Endothelial cell of umbilical vein (primary cell): ENCODE measurements at regions not wholly inside any gene's neighbourhood (a gene's known extent, or its start where the extent isn't known, plus 50 kb on each side); places are given as distances from the start of the nearest gene placed in this dataset.

Source experiments
- BruUV-seq: library from RNA; stranded (reverse); fragments of 400-500 nt; replicated peaks from 2 replicates; lab custom pipeline; 2021; lab: Mats Ljungman, UMichigan
- CTCF ChIA-PET: fragments of 300-600, 350-600 bp; sonication (Branson Sonifier 250); formaldehyde crosslinking; loops from one replicate; lab custom pipeline; 2021; ENCODE audit warnings: antibody characterized with exemption, inconsistent platforms; lab: Charles Lee
- POLR2A ChIA-PET: fragments of 300-600, 350-600 bp; sonication (Branson Sonifier 250); formaldehyde crosslinking; loops from one replicate; lab custom pipeline; 2021; ENCODE audit warnings: antibody characterized with exemption, inconsistent platforms; lab: Charles Lee
- DNase-seq: peaks from one replicate; pipeline ENCODE4 v3.0.0-alpha.2; 2011; ENCODE audit warnings: low read depth, low spot score
- FAIRE-seq: peaks from 2 replicates; lab custom pipeline; 2011; peaks lifted over from hg19 to GRCh38; lab: Jason Lieb, UNC
- H2AFZ ChIP-seq: 2 replicates; pipeline ENCODE4 v1.6.0; 2012; ENCODE audit warnings: low read depth, low read length, control low read depth, inconsistent platforms
- H3K27ac ChIP-seq: 2 replicates; pipeline ENCODE4 v1.5.1; 2011; ENCODE audit warnings: low read depth, mild to moderate bottlenecking, control low read depth, low read length, moderate library complexity; ENCODE audit not compliant: insufficient read depth
- H3K27me3 ChIP-seq, 2 experiments: 2 replicates each; pipeline versions ENCODE4 v1.6.0 to v1.6.1; 2011; ENCODE audit warnings: low read length in 2 of 2, mixed read lengths in 1 of 2; ENCODE audit not compliant: control insufficient read depth in 2 of 2, insufficient read depth in 2 of 2
- H3K36me3 ChIP-seq, 2 experiments: 2 replicates in 1 of 2; 3 replicates in 1 of 2; pipeline ENCODE4 v1.5.1; 2011; ENCODE audit warnings: low read length in 2 of 2, mild to moderate bottlenecking in 1 of 2, moderate library complexity in 1 of 2; ENCODE audit not compliant: control insufficient read depth in 2 of 2, insufficient read depth in 2 of 2; ENCODE audit errors: extremely low read depth in 1 of 2
- H3K4me1 ChIP-seq: 3 replicates; pipeline ENCODE4 v1.5.1; 2011; ENCODE audit warnings: mild to moderate bottlenecking, low read length; ENCODE audit not compliant: control insufficient read depth, insufficient read depth; ENCODE audit errors: extremely low read depth
- H3K4me2 ChIP-seq: 2 replicates; pipeline ENCODE4 v1.6.1; 2011; ENCODE audit warnings: low read length, control low read depth, mixed read lengths; ENCODE audit not compliant: insufficient read depth
- H3K4me3 ChIP-seq, 3 experiments: fragments of 200-600 bp in 1 of 3; sonication (generic), shearing (Covaris generic) in 1 of 3; replicated peaks in 1 of 3; 2 replicates each; pipeline ENCODE4 v1.5.1; 2011 to 2016; ENCODE audit warnings: control low read depth in 3 of 3, low read length in 3 of 3, mild to moderate bottlenecking in 2 of 3, inconsistent platforms in 1 of 3, low read depth in 1 of 3, moderate library complexity in 1 of 3; ENCODE audit not compliant: insufficient read depth in 1 of 3
- H3K79me2 ChIP-seq: 2 replicates; pipeline ENCODE4 v1.6.0; 2012; ENCODE audit warnings: low read length, inconsistent platforms; ENCODE audit not compliant: control insufficient read depth, insufficient read depth
- H3K9ac ChIP-seq: replicated peaks from 2 replicates; pipeline ENCODE3; 2011; ENCODE audit warnings: low read length, control low read depth; ENCODE audit not compliant: insufficient read depth; ENCODE audit errors: extremely low read depth
- H3K9me1 ChIP-seq: replicated peaks from 3 replicates; pipeline ENCODE4 v1.6.0; 2011; ENCODE audit warnings: mild to moderate bottlenecking, low read length; ENCODE audit not compliant: control insufficient read depth, insufficient read depth; ENCODE audit errors: extremely low read depth
- H3K9me3 ChIP-seq: replicated peaks from 2 replicates; pipeline ENCODE4 v1.5.1; 2012; ENCODE audit warnings: low read length, inconsistent platforms; ENCODE audit not compliant: control insufficient read depth, insufficient read depth
- H4K20me1 ChIP-seq: replicated peaks from 2 replicates; pipeline ENCODE3; 2011; ENCODE audit warnings: mild to moderate bottlenecking, low read length; ENCODE audit not compliant: control insufficient read depth, insufficient read depth; ENCODE audit errors: extremely low read depth
- CTCF ChIP-seq, 2 donors: IDR thresholded peaks; 1 replicate in 1 of 2; 2 replicates in 1 of 2; pipeline ENCODE4 v1.5.1; 2011; ENCODE audit warnings: low read length in 2 of 2, mild to moderate bottlenecking in 2 of 2, moderate library complexity in 2 of 2, control low read depth in 1 of 2, inconsistent platforms in 1 of 2, low read depth in 1 of 2; ENCODE audit not compliant: insufficient read depth in 1 of 2; ENCODE audit errors: extremely low read depth in 1 of 2
- EZH2 ChIP-seq: IDR thresholded peaks from 2 replicates; pipeline ENCODE4 v1.6.1; 2012; ENCODE audit warnings: borderline replicate concordance, low read depth, mild to moderate bottlenecking, moderate library complexity, low read length, inconsistent platforms; ENCODE audit not compliant: severe bottlenecking
- FOS ChIP-seq: IDR thresholded peaks from 2 replicates; pipeline ENCODE4 v1.6.1; 2011; ENCODE audit warnings: mild to moderate bottlenecking, low read length, moderate library complexity, borderline replicate concordance; ENCODE audit not compliant: insufficient read depth
- GATA2 ChIP-seq: IDR thresholded peaks from 2 replicates; pipeline ENCODE4 v1.7.0; 2011; ENCODE audit warnings: low read depth, mild to moderate bottlenecking, moderate library complexity, mixed read lengths, low read length; ENCODE audit not compliant: insufficient read length, insufficient read depth
- JUN ChIP-seq: IDR thresholded peaks from 2 replicates; pipeline ENCODE4 v1.6.1; 2011; ENCODE audit warnings: borderline replicate concordance, low read depth; ENCODE audit not compliant: insufficient read length, insufficient read depth
- MAX ChIP-seq: IDR thresholded peaks from 2 replicates; pipeline ENCODE4 v1.6.1; 2011; ENCODE audit not compliant: insufficient read depth, insufficient read length
- MYC ChIP-seq: IDR thresholded peaks from one replicate; pipeline ENCODE4 v1.6.1; 2011; ENCODE audit warnings: mild to moderate bottlenecking, low read depth, low read length
- POLR2A ChIP-seq: IDR thresholded peaks from 2 replicates; pipeline ENCODE4 v1.6.1; 2012; ENCODE audit warnings: low read depth, mild to moderate bottlenecking, control low read depth, low read length
- POLR2AphosphoS5 ChIP-seq: IDR thresholded peaks from 2 replicates; pipeline ENCODE4 v1.6.1; 2012; ENCODE audit warnings: low read depth, mild to moderate bottlenecking, control low read depth, low read length, moderate library complexity; ENCODE audit not compliant: insufficient read depth
- dilution Hi-C: fragments of 300-500 bp; cut with MboI; formaldehyde crosslinking; loops from one replicate; pipeline ENCODE4 v1.15.0; 2019; ENCODE audit warnings: low sequenced_read_pairs; ENCODE audit not compliant: extremely low pct_ligation_motif_present
- intact Hi-C: fragments of 100-400 bp; cut with micrococcal nuclease; formaldehyde crosslinking; loops from one replicate; pipeline ENCODE4 v1.10.0; 2022

- ChIA-PET POLR2A (no interaction called here), CTCF (no interaction called here)
- H3K79me2 ChIP-seq: no peaks in the 10 kb centered on the region
- H3K9ac ChIP-seq: no peak overlapping the region
- H3K27ac ChIP-seq: no peak overlapping the region
- TF ChIP-seq MYC: no peak
- no peak for TF ChIP-seq MAX
- no peak for TF ChIP-seq POLR2AphosphoS5
- no peak for TF ChIP-seq CTCF (IDR thresholded peaks at IDR 0.05; ENCODE audit: extremely low read depth in 1 of 2, insufficient read depth in 1 of 2, low read depth in 1 of 2, low read length in 2 of 2)
- TF ChIP-seq EZH2: no peak
- no peak for TF ChIP-seq GATA2
- TF ChIP-seq JUN: no peak
- TF ChIP-seq POLR2A: no peak
- no peak for TF ChIP-seq FOS
- H3K36me3 ChIP-seq: no peaks in the 10 kb centered on the region
- no peaks in the 10 kb centered on the region for H4K20me1 ChIP-seq
- dilution Hi-C loops: no loop called here
- intact Hi-C loops: no loop called here
- no peaks in the 10 kb centered on the region for H3K9me1 ChIP-seq
- H2AFZ ChIP-seq: no peak overlapping the region
- H3K4me2 ChIP-seq: no peak overlapping the region
- FAIRE-seq (no peak), DNase-seq (no peak)
- H3K4me3 ChIP-seq: no peak overlapping the region
- H3K27me3 ChIP-seq: no peaks in the 10 kb centered on the region
- no TSS peak for BruUV-seq
- H3K4me1 ChIP-seq: no peaks in the 10 kb centered on the region
- peaks cover 2% of the 10 kb centered on the region for H3K9me3 ChIP-seq
Measured at GRCh38 chr20:56872620-56873458, 243.7 kb downstream of the TFAP2C start.
